HT-29 (cell line): ENCODE measurements at regions not wholly inside any gene's neighbourhood (a gene's known extent, or its start where the extent isn't known, plus 50 kb on each side); places are given as distances from the start of the nearest gene placed in this dataset.

Source experiments
- DNase-seq: peaks from one replicate; pipeline ENCODE4 v3.0.0-alpha.2; 2015; ENCODE audit warnings: low spot score

- DNase-seq: no peak
Measured at GRCh38 chr2:133940134-133940533, 313.7 kb upstream of the MGAT5 start.

- DNase-seq: no peak
Measured at GRCh38 chr2:133941666-133942065, 312.2 kb upstream of the MGAT5 start.

- DNase-seq: no peak
Measured at GRCh38 chr2:133942398-133942797, 311.5 kb upstream of the MGAT5 start.

- no peak for DNase-seq
Measured at GRCh38 chr2:133943108-133943507, 310.8 kb upstream of the MGAT5 start.

GRCh38 chr2:133945089-133945488, 308.8 kb upstream of the MGAT5 start:
- DNase-seq: no peak

- no peak for DNase-seq
Measured at GRCh38 chr2:133947057-133947456, 306.8 kb upstream of the MGAT5 start.

- DNase-seq: no peak
Measured at GRCh38 chr2:133948610-133949290, 305.1 kb upstream of the MGAT5 start.

- DNase-seq: no peak
Measured at GRCh38 chr2:133949595-133949994, 304.3 kb upstream of the MGAT5 start.

- no peak for DNase-seq
Measured at GRCh38 chr2:133951209-133951608, 302.7 kb upstream of the MGAT5 start.

- DNase-seq: no peak
Measured at GRCh38 chr2:133952420-133952819, 301.5 kb upstream of the MGAT5 start.

GRCh38 chr2:133952896-133953295, 301.0 kb upstream of the MGAT5 start:
- DNase-seq: no peak

- DNase-seq: no peak
Measured at GRCh38 chr2:133953524-133953923, 300.3 kb upstream of the MGAT5 start.

GRCh38 chr2:133954636-133955035, 299.2 kb upstream of the MGAT5 start:
- DNase-seq: no peak

GRCh38 chr2:133955169-133955568, 298.7 kb upstream of the MGAT5 start:
- DNase-seq: no peak

GRCh38 chr2:133956434-133956935, 297.4 kb upstream of the MGAT5 start:
- no peak for DNase-seq

- no peak for DNase-seq
Measured at GRCh38 chr2:133957724-133958480, 296.0 kb upstream of the MGAT5 start.

GRCh38 chr2:133959066-133959465, 294.8 kb upstream of the MGAT5 start:
- no peak for DNase-seq

- DNase-seq: no peak
Measured at GRCh38 chr2:133966720-133967304, 287.1 kb upstream of the MGAT5 start.

GRCh38 chr2:133967326-133967725, 286.5 kb upstream of the MGAT5 start:
- DNase-seq: no peak

- no peak for DNase-seq
Measured at GRCh38 chr2:133968446-133968845, 285.4 kb upstream of the MGAT5 start.

GRCh38 chr2:133970641-133971040, 283.2 kb upstream of the MGAT5 start:
- DNase-seq: no peak

- DNase-seq: no peak
Measured at GRCh38 chr2:133972297-133972696, 281.6 kb upstream of the MGAT5 start.

- no peak for DNase-seq
Measured at GRCh38 chr2:133972786-133973185, 281.1 kb upstream of the MGAT5 start.
